HG02938 (cell line): ENCODE measurements at regions not wholly inside any gene's neighbourhood (a gene's known extent, or its start where the extent isn't known, plus 50 kb on each side); places are given as distances from the start of the nearest gene placed in this dataset.
"Not testable (repeated sequence)": the region's sequence is repeated elsewhere in the genome, so short reads cannot be mapped to it uniquely, and the experiment has no call there.

ENCODE experiments used
- ATAC-seq: cut with Tn5 transposase; IDR thresholded peaks from one replicate; pipeline ENCODE4 v1.9.1; 2021; ENCODE audit warnings: mild to moderate bottlenecking, moderate library complexity; ENCODE audit not compliant: unreplicated experiment

DNA sequence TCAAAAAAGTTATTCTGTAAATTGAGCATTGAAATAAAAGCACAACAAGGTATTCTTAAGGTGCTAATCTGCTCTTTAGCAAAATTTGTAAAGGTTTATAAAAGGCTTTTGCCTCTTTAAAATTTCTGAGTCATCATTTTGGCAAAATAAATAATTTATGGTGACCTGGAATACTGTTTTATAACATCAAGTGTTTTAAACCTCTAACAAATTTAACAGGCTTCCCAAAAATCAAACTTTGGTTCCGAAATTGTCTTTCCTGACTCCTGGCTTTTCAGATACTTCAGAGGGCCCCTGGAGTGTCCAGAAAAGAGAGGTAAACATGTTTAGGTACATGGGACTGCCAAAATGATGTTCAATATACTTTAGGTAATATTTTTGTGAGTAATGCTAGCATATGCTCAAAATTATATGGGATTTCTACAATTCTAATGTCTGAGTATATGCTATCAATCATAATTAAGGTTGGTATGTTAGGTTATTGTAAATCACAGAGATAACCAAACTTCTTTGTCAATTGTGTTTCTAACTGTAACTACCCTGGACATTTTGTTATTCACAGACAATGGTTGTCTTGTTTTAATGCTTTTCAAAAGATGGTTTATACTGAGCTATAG, 160.3 kb upstream of the OLIG3 start:
- ATAC-seq, result no peak

DNA sequence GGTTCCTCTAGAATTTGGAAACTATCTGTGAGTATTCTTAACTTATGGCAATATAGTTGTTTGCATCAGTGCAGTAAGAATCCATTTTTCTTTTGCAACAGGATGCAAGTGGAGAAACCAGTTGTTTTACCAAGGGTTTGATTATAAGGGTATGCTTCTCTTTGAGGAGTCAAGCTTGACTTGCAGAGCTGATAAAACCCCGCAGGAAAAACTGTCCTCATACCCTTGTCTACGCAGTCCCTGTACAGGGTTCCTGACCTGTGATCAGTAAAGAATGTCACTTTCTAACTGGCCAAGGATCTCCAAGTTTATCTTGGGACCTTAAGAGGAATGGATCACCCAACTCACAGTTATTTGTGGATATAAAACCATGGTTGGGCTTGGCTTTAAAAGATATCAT, 161.1 kb upstream of the OLIG3 start:
- ATAC-seq, result no peak

GRCh38 chr6:137656735-137657134, 162.5 kb upstream of the OLIG3 start:
- ATAC-seq, result no peak

- ATAC-seq, result no peak
Observed at GRCh38 chr6:137657351-137657911, 163.2 kb upstream of the OLIG3 start.

- no peak for ATAC-seq
Observed at GRCh38 chr6:137658287-137658686, 164.1 kb upstream of the OLIG3 start.

DNA sequence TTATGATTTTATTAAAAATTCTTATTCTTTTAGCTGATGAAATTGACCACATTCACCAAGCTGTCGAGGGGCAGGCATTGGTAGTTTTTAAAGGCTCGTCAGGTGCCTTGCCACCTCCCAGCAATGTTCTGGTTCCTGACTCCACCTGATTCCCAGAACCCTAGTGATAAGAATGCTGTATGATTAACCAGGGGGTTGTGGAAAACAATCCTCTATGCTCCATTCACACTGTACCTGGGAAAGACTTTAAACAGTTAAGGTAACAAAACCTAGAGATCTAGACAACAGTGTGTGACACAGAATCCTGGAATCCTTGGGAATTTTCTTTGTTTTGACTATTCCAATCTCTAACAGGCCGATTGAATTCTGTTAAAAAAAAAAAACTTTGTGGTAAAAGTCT, 165.7 kb upstream of the OLIG3 start:
- no peak for ATAC-seq

DNA sequence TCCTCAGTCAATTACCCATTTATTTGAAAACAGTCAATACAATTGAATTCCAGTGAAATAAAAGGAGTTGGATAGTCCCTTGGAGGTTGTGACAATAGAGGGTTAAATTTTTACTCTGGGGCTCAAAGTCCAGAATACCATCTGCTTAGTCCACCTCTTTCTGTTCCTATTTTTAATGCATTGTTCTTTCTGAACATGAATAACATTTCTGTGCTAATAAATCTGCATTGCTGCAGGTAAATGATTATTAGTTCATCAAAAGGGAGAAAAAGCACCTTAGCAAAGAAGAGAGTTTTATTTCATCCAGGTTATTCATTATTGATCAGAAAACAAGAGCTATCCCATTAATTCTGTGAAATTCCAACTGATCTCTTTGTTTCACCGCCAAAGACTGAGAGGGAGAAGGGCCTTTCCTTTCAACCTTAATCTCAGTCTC, 166.1 kb upstream of the OLIG3 start:
- ATAC-seq, result no peak

DNA sequence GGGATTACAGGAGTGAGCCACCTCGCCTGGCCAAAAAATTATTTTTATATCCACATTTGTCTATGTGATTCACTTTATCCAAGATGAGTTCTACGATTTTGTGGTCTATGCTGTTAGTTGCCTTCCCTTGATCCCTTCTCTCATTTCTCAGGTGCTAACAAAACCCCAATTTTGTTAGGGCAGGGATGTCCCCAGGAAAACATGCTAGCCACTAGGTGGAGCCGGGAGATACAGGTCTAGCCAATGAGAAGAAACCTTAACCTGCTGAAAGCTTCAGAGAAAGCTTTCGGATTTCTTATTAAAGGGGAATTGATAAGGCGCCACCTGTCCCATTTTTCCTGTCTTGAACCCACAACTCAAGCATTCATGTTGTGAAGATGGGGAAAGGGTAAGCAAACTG, 167.4 kb upstream of the OLIG3 start:
- ATAC-seq, result no peak

- ATAC-seq, result no peak
Observed at GRCh38 chr6:137664183-137664582, 170.0 kb upstream of the OLIG3 start.

- no peak for ATAC-seq
Observed at GRCh38 chr6:137665342-137665934, 171.2 kb upstream of the OLIG3 start.

- no peak for ATAC-seq
Observed at GRCh38 chr6:137666202-137666774, 172.1 kb upstream of the OLIG3 start.

DNA sequence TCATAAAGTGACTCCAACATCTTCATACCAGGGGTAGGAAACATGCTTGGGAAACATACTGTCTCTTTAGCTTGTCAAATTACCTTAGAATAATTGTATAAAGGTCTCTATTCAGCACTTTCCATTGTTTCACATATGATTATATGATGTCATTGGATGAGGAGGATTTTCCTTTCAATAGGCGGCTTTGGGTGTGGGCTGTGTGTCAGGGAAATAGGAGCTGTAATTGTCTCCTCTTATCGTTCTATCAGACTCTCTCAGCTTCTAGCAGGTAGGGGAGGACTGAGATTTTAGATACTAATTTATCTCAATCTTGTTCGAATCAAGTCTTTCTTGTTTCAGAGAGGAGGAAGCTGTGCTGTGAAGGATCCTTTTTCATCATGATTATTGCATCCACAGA, 179.4 kb upstream of the OLIG3 start:
- no peak for ATAC-seq

DNA sequence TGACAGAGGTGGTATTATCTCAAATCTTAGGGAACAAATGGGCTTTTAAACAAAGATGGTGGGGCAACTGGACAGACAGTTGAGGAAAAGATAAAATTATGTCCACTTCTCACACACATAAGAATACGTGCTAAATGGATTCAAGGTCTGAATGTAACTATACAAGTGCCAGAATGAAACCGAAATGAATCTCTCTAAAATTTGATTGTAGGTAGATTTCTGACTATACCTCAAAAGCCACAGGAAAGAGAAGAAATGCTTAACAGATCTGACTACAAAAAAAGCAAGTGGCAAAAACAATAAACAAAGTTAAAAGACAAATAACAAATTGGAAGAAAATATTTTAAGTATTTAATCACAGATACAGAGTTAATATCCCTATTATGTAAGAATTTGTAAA, 182.7 kb upstream of the OLIG3 start:
- peak; percentile 77 for ATAC-seq

DNA sequence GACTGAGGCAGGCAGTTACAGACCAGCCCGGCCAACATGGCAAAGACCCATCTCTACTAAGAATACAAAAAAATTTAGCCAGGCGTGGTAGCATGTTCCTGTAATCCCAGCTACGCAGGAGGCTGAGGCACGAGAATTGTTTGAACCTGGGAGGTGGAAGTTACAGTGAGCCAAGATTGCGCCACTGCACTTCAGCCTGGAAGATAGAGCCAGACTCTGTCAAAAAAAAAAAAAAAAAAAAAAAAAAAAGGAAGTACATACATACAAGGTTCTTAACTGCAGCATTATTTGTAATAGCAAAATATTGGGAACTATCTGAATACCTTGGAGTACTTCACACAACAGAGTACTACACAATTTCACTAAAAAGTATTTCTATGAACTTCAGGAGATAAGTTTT, 183.5 kb upstream of the OLIG3 start:
- ATAC-seq, result no peak

DNA sequence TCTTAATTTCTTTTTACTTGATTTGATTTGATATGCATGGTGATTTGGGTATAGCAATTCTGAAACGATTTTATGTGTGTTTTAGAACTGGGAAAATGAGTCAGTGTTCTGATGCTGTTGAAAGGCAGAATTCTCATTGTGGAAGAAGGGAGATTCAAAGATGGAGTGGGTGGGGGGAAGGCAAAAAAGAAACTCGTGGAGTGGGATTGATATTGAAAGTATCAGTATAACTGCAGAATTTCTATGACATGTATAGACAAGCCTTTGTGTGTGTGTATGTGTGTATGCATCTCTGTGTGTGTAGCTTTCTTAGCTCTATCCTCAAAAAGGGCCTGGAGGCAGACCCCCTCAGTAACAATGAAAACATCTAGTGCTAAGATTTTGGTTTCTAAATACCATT, 184.3 kb upstream of the OLIG3 start:
- ATAC-seq, result no peak

- no peak for ATAC-seq
Observed at GRCh38 chr6:137680705-137681346, 186.2 kb upstream of the TNFAIP3 start.

DNA sequence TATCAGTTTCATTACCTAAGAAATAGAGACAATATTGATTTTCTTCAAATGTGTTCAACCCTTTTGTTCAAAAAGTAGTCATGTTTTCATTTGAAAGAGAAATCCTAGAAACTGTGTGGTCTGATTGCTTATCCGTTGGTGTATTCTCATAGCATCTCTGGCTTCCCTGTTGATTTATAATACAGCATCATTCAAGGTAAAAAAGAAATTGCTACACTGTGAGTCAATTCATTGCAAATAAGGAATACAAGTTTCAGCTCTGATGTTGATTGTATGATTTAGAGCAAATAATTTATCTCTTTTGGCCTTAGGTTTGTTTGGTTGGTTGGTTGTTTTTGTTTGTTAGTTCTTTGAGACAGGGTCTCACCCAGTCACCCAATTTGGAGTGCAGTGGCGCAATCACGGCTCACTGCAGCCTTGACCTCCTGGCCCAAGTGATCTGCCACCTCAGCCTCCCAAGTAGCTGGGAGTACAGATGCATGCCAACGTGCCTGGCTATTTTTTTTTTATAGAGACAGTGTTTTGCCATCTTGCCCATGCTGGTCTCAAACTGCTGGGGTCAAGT, 185.5 kb upstream of the TNFAIP3 start:
- no peak for ATAC-seq

DNA sequence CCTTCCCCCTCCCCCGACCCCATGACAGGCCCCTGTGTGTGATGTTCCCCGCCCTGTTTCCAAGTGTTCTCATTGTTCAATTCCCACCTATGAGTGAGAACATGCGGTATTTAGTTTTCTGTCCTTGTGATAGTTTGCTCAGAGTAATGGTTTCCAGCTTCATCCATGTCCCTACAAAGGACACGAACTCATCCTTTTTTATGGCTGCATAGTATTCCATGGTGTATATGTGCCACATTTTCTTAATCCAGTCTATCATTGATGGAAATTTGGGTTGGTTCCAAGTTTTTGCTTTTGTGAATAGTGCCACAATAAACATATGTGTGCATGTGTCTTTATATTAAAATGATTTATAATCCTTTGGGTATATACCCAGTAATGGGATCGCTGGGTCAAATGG, 184.4 kb upstream of the TNFAIP3 start:
- not testable (repeated sequence) for ATAC-seq

DNA sequence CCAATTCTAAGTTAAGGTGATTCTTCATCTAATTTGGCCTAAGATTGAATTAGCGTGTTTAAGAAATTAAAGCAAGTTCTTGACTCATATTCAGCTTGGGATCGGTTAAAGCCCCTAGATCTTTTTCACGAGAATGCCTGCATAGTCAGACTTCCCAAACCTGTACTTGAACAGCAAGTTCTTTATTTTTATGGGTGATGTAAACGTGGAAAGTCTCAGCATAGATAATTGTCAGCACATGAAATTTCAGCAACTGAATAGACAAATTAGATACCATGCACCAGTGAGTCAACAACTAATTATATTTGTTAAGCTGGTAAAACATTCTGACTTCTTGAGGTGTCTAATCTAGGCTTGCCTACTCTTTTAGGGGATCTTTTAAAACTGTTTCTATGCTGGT, 183.1 kb upstream of the TNFAIP3 start:
- ATAC-seq, result no peak

- no peak for ATAC-seq
Observed at GRCh38 chr6:137685798-137686375, 181.2 kb upstream of the TNFAIP3 start.

- ATAC-seq, result no peak
Observed at GRCh38 chr6:137687818-137688217, 179.2 kb upstream of the TNFAIP3 start.
